Fibroblast of pulmonary artery (primary cell): ENCODE measurements at regions not wholly inside any gene's neighbourhood (a gene's known extent, or its start where the extent isn't known, plus 50 kb on each side); places are given as distances from the start of the nearest gene placed in this dataset.
"Not testable (repeated sequence)": the region's sequence is repeated elsewhere in the genome, so short reads cannot be mapped to it uniquely, and the experiment has no call there.

Source experiments
- DNase-seq: peaks from one replicate; pipeline ENCODE4 v3.0.0-alpha.2; 2010; ENCODE audit warnings: low read depth
- H3K4me3 ChIP-seq: replicated peaks from 2 replicates; pipeline ENCODE4 v1.5.1; 2011; ENCODE audit warnings: low read depth, mild to moderate bottlenecking, control low read depth, low read length, moderate library complexity
- TF ChIP-seq, protein P1 (sequence below): IDR thresholded peaks from 2 replicates; pipeline ENCODE4 v1.5.1; 2011; ENCODE audit warnings: mild to moderate bottlenecking, control low read depth, low read length, inconsistent platforms; ENCODE audit errors: missing control alignments

DNA sequence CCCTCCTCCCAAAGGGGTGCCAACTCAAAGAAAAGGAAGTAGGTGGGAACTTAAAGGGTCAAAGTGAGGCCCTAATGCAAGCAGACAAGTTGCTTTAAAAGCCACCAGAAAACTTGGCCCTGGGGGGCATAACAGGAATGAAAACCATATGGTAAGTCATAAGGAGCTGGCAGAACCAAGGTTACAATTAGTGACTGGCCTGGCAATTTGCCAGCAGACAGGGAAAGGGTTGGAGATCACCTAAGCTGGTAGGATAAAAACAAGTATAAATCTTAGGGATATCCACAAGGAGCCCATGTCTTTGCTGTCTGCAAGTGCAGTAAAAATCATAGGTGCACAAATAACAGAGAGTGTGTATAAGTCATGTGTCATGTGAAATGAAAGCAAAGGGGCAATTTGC is 256.7 kb upstream of the LRRTM4 start:
- no peak overlapping the region for H3K4me3 ChIP-seq
- TF ChIP-seq, protein P1, sequence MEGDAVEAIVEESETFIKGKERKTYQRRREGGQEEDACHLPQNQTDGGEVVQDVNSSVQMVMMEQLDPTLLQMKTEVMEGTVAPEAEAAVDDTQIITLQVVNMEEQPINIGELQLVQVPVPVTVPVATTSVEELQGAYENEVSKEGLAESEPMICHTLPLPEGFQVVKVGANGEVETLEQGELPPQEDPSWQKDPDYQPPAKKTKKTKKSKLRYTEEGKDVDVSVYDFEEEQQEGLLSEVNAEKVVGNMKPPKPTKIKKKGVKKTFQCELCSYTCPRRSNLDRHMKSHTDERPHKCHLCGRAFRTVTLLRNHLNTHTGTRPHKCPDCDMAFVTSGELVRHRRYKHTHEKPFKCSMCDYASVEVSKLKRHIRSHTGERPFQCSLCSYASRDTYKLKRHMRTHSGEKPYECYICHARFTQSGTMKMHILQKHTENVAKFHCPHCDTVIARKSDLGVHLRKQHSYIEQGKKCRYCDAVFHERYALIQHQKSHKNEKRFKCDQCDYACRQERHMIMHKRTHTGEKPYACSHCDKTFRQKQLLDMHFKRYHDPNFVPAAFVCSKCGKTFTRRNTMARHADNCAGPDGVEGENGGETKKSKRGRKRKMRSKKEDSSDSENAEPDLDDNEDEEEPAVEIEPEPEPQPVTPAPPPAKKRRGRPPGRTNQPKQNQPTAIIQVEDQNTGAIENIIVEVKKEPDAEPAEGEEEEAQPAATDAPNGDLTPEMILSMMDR: no peak
- DNase-seq: no peak

DNA sequence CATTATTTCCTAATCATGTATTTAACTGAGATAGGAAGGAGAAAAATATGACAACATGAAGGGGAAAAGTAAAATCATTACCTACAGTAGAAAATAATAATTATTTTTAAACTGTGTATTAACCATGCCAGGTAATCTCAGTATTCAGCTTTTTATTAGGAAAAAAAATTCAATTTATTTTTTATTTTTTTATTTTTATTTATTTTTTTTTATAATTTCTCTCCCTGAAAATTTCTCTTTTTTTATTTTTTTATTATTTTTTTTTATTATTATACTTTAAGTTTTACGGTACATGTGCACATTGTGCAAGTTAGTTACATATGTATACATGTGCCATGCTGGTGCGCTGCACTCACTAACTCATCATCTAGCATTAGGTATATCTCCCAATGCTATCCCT is 271.3 kb upstream of the LRRTM4 start:
- H3K4me3 ChIP-seq, DNase-seq: not testable (repeated sequence)

DNA sequence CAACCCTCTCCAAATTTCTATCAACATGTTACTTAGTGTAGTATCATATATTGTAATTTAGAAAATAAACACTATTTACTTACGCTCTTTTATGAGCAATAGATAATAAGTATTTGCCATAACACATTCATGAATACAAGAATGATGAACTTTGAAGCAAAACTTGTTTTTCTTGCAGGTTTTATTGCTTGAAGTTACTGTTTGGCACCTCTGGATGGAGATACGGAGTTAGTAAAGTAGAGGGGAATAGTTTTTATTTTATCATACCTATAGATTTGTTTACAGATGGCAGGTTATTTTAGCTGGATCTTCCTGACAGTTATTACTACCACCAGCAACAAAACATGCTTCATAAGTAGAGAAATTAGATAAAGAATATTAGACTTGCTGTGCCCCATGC is 274.2 kb upstream of the LRRTM4 start:
- TF ChIP-seq, protein P1: no peak
- no peak overlapping the region for H3K4me3 ChIP-seq
- no peak for DNase-seq

- TF ChIP-seq, protein P1: no peak
- H3K4me3 ChIP-seq: no peak overlapping the region
Measured at GRCh38 chr2:77797088-77797487, 274.9 kb upstream of the LRRTM4 start.

GRCh38 chr2:77800410-77800809 is 278.2 kb upstream of the LRRTM4 start:
- H3K4me3 ChIP-seq: no peak overlapping the region
- TF ChIP-seq, protein P1: no peak
- DNase-seq: no peak

More at GRCh38 chr2:77797088-77797487, 274.9 kb upstream of the LRRTM4 start:
- DNase-seq: no peak

- TF ChIP-seq, protein P1: no peak
- no peak for DNase-seq
- no peak overlapping the region for H3K4me3 ChIP-seq
Measured at GRCh38 chr2:77807531-77808215, 285.5 kb upstream of the LRRTM4 start.

GRCh38 chr2:77808599-77808998 is 286.4 kb upstream of the LRRTM4 start:
- DNase-seq: no peak
- H3K4me3 ChIP-seq: no peak overlapping the region

More at GRCh38 chr2:77808599-77808998, 286.4 kb upstream of the LRRTM4 start:
- TF ChIP-seq, protein P1: no peak
